ENCODE measurements at regions not wholly inside any gene's neighbourhood (a gene's known extent, or its start where the extent isn't known, plus 50 kb on each side); places are given as distances from the start of the nearest gene placed in this dataset.
"Not testable (repeated sequence)": the region's sequence is repeated elsewhere in the genome, so short reads cannot be mapped to it uniquely, and the experiment has no call there.

DNA sequence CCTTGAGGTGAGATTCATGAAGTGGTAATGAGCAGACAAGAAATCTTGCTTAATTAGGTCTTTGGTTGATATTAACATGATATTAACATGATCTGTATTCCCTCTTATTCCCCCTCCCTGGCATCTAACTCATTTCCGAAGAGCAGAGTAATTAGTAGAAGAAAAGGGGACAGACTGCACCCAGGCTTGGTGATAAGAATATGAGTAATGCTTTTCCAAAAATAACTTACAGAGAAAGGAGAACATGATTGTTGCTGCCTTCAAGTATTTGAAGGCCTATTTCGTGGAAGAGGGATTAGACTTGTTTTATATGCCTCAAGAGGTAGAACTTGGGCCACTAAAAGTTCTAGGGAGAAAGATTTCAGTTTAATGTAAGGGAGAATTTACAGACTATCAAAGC is 130.6 kb upstream of the ATP5MC3 start:
- DNase-seq = no peak

DNA sequence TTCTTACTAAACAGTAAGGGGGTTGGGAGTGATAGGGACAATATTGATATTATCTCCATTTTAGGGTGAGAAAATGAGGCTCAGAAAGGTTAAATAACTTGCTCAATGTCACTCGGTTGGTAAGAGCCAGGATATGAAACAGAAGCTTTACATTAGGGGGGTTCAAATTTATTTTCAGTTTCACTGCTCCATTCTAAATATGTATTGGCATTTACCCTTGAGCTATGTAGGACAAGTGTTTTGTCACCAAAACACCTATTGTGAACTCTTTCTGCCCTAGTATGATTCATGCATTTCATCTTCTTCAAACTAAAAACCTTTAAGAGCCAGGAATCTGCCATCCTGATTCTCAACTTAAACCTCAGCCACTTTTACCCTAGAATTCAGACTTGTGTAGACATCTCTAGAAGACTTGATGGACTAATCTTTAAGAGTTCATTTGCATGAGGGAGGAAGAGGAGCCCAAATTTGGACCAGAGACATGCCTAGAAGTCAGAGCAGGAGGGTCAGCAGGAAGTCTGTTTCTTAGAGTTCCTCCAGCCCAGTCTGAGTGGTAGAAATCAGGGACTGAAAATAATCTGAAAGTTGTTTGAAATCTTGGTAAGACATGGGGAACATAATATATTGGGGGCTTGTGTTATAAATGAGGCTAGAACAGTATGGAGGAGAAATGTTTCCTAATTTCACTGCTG is 129.4 kb upstream of the ATP5MC3 start:
- no peak for DNase-seq

DNA sequence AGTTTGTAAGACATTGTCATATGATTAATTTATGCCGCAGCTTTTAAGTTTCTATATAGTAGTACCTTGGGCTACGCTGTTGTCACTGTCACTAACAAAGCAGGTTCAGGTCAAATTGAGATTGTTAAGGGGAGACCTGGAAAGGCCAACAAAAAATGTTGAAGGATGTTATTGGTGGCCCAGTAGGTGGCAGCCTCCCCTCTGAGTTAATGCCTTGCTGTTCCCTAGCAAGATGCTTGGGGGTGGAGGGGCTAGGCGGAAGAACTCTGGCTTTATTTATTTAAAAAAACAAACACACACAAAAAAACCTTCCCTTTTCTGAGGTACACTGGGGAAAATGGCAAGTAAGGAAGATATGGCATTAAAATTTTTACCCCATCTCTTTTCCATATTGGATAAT is 128.3 kb upstream of the ATP5MC3 start:
- peak; percentile 28 for DNase-seq

DNA sequence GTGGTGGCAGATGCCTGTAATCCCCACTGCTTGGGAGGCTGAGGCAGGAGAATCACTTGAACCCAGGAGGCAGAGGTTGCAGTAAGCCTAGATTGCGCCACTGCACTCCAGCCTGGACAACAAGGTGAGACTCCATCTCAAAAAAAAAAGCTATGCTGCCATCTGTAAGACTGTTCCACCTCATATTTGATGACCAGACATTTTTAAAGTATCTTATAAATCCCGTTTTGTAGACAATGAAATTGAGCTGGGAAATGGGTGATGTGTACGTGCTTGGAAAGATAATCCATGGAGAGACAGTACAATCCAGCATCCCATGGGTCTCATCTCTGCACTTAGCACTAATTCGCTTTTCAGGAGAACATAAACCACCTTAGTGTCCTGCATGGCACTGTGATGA is 126.5 kb upstream of the ATP5MC3 start:
- DNase-seq = no peak

DNA sequence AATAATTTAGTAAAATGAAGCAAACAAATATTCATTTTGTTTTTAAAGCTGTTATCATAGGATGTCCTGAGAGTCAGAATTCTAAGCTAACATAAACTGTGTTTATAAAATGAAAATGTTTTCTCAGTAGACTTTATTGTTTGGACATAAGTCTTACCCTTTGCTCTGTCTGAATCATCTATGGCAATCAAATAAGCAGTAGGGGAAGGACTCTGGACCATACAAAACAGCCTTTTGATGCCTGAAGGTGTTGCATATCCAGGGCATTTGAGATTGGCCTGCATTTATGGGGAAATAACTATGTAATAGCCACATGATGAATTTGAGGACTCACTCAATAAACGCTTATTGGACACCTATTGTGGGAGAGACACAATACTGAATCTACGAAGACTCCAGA is 123.0 kb upstream of the ATP5MC3 start:
- no peak for DNase-seq

DNA sequence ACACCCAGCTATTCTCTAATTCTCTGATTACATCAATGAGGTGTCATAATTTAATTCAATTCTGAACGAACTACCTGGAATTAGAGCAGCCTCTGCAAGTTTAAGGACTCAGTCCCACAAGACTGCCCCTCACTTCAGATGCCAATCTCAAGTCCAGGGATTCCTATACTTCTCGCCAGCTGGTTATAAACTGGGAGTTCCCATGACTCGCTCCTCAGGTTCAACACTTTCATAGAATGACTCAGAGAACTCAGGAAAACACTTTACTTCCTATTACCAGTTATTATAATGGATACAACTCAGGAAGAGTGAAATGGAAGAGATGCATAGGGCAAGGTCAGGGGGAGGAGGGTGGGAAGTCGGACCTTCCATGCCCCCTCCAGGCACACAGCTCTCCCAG is 112.3 kb upstream of the ATP5MC3 start:
- no peak for DNase-seq

DNA sequence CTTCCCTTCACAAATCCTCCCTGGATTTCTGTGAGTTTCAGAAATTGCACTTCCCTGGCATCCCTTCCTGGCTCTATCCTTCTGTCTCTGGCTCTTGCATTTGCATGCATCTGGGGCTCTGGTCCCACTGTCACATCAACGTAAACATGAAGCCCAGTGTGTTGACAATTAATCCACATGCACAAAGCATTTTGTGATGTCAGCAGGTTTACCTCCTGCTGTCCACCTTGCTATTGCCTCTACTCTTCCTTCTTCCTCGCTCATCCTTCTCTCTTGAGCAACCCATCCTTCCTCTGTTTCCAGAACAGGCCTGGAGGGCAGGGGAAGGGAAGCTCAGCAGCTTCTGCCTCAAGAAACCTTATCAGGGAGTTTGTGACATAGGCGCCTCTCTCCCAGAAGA is 111.7 kb upstream of the ATP5MC3 start:
- no peak for DNase-seq

DNA sequence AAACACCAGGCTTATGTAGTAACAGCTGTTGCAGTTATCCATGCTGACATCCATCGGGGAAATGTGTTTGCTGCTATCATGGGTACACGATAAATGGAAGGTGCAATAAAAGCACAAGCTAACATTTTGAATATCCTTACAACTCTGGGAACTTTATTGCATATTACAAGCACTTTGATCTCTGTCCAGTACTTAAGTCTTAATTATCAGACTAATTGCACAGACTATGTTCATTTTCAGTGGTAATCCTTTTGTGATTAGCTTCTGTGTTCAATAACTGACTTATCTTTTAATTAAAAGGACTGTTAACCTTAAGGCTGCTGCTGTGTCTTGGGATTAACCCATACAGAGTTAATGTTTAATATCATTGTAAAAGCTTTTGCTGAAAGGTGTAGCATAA is 101.4 kb upstream of the ATP5MC3 start:
- no peak for DNase-seq

DNA sequence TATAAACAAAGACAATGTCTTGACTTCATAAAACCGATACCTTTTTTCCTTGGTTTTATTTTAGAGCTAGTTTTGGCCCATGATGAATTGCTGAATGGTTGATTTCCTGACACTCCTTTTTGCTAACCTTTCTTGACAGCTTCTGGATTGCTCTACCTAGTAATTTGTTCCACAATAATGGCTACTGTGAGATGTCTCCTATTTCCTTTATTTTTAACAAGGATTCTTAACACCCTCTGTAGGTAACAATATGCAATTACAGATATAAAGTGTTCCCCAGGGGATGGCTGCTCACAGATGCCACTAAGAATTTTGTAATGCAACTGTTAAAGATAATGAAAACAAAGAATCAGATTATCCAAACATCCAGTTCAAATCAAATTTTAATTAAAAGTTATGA is 100.8 kb upstream of the ATP5MC3 start:
- DNase-seq = peak; percentile 20

DNA sequence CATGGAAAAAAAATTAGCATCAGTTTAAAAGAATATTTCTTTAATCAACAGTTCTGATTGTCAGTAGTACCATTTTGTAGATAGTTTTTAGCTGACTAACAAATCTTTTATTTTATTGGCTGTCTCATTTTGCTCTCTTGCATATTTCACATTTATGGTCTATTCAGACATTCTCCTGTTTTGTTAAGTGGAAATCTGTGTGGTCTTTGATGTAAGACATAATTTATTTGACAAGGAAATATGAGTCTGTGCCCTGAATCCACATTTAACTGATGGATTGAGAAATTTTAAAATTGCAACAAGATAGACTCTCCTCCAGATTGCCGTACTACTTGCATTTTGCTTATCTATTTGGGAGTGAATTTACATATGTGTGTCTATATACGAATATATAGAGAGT is 96.3 kb upstream of the ATP5MC3 start:
- DNase-seq = no peak

DNA sequence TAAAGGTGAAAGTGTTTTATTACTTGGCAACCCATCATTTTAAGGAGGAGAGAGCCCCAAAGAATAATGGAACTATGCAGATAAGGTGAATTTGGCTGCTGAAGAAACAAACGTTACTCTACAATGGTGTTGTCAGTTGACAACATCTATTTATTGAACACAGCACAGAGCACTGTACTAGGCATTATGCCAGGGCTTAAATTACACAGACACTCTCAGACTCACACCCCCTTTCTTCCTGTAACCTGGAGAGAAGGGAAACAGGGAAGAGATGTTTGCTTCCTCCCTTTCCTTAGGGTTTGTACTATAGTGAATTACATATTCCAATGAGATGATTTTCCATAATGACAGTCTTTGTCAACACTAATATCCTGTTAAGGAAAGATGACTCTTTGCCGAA is 94.0 kb upstream of the ATP5MC3 start:
- DNase-seq = no peak

DNA sequence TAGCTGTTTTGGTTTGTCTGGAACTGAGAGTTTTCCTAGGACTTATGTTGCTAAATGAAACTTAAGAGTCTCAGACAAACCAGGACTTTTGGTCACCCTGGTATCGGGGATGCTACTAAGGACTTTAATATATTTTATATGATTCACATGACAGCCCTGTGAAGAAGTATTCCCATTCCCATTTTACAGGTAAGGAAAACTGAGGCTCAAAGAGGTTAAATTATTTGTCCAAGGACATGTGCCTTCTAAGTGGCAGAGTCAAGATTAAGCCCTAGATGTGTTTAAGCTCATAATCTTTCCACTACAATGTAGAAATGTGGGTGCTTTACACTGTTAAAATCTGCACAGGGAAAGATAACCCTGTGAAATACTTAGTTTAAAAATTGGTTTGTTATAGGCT is 77.7 kb upstream of the ATP5MC3 start:
- DNase-seq = no peak

DNA sequence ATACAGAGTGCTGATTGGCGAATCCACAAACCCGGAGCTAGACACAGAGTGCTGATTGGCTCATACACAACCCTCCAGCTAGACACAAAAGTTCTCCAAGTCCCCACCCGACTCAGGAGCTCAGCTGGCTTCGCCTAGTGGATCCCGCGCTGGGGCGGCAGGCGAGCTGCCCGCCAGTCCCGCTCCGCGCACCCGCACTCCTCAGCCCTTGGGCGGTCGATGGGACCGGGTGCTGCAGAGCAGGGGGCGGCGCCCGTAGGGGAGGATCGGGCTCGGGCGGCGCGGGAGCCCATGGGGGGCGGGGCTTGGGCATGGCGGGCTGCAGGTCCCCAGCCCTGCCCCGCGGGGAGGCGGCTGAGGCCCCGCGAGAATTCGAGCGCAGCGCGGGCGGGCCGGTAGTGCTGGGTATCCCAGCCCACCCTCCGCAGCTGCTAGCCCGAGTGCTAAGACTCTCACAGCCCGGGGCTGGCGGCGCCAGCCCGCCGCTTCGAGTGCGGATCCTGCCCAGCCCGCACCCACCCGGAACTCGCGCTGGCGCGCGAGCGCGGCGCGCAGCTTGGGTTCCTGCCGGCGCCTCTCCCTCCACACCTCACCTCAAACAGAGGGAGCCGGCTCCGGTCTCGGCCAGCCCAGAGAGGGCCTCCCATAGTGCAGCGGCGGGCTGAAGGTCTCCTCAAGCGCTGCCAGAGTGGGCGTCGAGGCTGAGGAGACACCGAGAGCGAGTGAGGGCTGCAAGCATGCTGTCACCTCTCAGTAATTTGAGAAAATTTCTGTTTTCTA is 75.5 kb upstream of the ATP5MC3 start:
- DNase-seq = no peak

DNA sequence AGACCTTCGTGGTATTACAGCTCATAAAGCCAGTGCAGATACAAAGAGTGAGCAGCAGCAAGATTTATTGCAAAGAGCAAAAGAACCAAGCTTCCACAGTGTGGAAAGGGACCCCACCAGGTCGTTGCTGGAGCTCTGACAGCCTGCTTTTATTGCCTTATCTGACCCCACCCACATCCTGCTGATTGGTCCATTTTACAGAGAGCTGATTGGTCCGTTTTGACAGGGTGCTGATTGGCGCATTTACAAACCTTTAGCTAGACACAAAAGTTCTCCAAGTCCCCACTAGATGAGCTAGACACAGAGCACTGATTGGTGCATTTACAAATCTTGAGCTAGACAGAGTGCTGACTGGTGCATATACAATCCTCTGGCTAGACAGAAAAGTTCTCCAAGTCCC is 74.9 kb upstream of the ATP5MC3 start:
- DNase-seq = not testable (repeated sequence)

DNA sequence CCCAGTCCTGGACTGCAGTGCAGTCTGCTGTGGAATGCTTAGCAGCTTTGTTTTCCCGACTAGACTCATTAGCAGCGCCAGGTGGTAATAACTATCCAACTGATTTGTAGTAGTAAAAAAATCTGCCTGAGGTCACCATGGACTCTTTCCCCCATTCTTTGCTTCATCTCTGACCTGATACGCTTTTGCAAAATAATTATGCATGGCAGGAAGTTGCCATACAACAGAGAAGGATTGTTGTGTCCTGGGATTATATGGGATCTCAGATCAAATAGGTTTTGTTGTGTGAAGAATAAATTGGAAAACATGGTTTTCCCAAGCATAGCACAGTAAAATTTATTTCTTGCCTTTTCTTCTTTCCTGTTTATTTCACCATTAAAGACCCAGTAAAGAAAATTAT is 72.4 kb upstream of the ATP5MC3 start:
- no peak for DNase-seq

DNA sequence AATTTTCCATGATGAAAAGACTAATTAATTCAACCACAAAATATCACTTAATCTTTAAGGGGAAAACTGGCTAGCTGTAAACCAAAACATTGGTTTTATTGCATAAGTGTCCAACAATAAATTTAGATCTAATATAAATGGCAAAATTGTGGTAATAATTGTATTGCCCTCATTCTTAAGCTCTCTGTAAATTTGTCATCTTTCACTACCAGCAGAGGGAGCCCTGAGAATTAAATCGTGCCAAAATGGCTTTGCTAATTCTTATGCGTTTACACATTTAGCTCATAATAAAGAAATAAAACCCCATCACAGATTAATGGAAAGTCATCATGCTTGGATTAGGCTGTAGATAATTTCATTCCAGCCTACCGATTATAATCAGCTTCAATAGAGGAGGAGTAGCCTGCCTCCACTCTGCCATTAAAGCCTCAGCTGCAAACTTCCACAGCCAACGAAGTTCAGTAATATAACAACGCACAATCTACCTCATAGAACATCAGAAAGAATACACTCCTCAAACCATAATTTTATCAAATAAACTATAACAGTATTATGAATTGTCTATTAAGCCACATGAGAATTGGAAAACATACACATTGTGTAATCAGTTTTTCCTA is 70.0 kb upstream of the ATP5MC3 start:
- peak; percentile 4 for DNase-seq

DNA sequence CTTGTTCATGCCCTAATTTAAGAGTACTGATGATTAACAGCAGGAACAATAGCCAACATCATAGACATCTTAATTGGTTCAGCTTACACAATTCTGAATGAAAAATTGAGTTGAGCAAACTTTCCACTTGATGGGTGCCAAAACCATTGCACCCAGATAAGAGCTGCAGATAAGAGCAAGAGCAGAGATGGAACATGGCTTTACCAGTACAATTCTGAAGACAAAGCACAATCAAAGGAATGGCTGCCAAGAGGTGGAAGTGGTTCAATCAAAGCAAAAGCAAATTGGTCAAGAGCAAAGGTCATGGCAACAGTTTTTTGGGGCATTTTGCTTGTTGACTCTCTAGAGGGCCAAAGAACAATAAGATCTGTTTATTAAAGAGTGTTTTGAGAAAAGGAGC is 65.6 kb upstream of the ATP5MC3 start:
- DNase-seq = no peak

DNA sequence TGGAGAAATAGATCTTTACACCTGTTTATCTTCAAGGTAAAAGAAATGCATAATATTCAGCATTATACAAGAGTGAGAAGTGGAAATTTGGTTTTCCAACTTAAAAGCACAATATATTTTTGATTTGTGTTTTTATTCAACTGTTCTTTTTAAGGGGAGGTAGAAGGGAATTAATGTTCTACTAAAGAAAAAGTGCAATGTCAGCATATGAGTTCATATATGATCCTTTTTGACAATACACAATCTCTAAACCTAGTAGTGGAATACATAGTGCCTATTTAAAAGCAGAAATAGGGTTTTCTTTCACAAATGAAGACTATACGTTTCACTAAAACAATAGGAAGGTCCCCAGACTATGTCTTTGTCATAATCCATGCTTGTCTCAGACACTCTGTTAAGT is 63.2 kb upstream of the ATP5MC3 start:
- no peak for DNase-seq

DNA sequence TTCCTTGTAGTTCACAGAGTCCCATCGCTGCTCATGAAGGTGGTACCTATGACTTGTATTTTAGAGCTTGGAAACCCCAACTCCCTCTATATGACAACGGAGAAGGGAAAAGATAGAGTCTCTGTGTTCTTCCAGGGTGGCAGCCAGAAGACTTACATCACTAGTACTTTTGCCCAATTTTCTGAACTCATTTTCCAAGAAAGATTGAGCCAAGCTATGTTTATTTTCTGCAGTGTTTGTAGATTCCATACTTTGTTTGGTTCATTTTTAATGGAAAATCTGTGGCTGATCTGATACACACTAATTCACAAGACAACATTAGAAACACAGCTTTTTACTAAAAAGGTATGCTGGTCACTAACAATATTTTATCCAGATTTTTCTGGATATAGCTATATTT is 60.2 kb upstream of the ATP5MC3 start:
- DNase-seq = no peak

DNA sequence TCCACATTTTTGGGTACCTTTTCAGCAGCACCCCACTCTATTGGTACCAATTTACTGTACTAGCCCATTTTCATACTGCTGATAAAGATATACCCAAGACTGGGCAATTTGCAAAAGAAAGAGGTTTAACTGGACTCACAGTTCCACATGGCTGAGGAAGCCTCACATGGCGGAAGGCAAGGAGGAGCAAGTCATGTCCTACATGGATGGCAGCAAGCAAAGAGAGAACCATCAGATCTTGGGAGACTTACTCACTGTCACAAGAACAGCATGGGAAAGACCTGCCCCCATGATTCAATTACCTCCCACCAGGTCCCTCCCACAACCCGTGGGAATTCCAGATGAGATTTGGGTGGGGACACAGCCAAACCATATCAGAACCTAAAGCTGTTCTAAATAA is 58.5 kb upstream of the ATP5MC3 start:
- DNase-seq = not testable (repeated sequence)

DNA sequence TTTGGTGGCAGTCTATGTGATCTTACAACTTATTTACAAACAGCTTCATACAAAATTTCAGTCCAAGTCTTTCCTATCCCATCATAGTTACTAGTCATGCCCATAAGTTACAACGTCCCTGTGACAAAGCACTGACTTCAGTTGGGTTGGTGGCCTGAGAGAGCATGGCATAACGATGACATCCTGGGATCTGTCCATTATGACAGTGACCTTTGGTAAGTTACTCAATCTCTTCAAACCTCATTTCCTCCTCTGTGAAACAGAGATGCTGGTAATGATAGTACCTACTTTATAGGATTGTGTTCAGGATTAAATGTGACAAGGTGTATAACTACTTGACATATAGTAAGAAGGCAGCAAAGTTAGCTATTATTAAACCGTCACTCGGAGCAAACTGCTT is 55.4 kb upstream of the ATP5MC3 start:
- no peak for DNase-seq

DNA sequence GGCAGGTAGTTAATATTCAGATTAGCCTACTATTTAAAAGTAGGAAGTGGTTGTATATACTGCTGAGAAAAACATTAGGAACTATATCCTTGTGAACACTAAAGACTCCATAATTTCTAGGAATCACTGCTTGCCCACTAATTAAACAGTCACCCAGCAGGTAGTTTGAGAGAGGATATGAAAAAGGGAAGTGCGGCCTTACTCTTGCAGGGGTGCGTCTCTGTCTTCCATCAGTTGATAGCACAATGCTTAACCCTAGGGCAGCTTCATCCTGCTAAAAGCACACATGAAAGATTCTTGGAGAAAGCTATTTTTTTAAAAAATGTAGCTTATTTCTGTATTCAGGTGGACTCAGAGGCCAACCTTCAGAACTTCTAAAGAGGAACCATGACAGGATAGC is 53.1 kb upstream of the ATP5MC3 start:
- DNase-seq = no peak

DNA sequence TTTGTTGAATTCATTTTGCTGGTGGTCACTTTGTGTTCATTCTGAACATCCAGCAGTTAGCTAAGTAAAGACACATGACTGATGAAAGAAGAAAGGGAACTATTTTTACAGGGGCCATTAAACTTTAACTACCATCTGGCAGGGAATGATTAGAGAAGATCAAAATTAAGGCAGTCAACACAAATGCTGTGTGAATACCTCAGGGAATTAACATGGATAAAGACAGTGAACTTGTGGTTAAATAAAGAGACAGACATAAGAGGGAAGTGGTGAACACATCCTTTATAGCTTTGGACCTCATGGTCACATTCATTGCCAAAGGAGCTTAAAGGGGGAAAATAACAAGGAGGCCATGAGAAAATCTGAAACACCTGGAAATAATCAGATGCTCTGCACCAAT is 52.6 kb upstream of the ATP5MC3 start:
- no peak for DNase-seq

DNA sequence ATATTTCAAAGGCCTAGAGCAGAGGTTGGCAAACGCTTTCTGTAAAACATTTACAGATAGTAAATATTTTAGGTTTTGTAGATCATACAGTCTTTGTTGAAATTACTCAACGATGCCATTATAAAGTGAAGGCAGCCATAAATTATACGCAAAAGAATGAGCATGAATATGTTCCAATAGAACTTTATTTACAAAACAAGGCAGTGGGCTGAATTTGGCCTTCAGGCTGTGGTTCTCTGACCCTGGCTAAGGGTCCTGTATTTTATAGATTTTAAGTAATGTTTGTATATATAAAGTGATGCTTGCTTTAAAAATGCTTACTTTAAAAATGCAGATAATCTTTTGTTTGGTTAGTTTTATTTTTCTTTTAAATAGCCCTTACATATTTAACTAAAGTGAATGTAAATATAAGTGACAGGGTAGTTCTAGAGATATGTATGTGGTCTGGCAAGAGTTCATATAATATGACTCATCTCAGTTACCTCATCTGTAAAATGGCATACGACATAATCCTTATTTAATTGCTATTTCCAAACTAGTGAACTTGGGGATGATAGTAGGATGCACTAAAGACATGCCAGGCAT is 51.7 kb upstream of the ATP5MC3 start:
- no peak for DNase-seq

All from DMS79 (cell line).